DND-41 (cell line): ENCODE measurements at regions not wholly inside any gene's neighbourhood (a gene's known extent, or its start where the extent isn't known, plus 50 kb on each side); places are given as distances from the start of the nearest gene placed in this dataset.

Experiments used
- ATAC-seq: fragments of 200-7000 bp; cut with Tn5 transposase; 3 replicates; pipeline ENCODE4 v1.9.1; 2021; ENCODE audit warnings: low read depth; ENCODE audit not compliant: insufficient read depth
- DNase-seq: peaks from one replicate; pipeline ENCODE4 v3.0.0-alpha.2; 2020
- H2AFZ ChIP-seq: 2 replicates; pipeline ENCODE4 v1.6.0; 2012; ENCODE audit warnings: low read depth, low read length
- H3K27ac ChIP-seq: 2 replicates; pipeline ENCODE4 v1.5.1; 2012; ENCODE audit warnings: low read length, inconsistent platforms
- H3K27me3 ChIP-seq: fragments of 200-600 bp; sonication (generic); 2 replicates; pipeline ENCODE4 v1.6.0; 2012; ENCODE audit warnings: low read length, mild to moderate bottlenecking, inconsistent platforms; ENCODE audit not compliant: insufficient read depth, poor library complexity
- H3K36me3 ChIP-seq: 2 replicates; pipeline ENCODE4 v1.5.1; 2012; ENCODE audit warnings: low read length, inconsistent platforms; ENCODE audit not compliant: insufficient read depth
- H3K4me1 ChIP-seq: 2 replicates; pipeline ENCODE4 v1.5.1; 2012; ENCODE audit warnings: mild to moderate bottlenecking, low read length; ENCODE audit not compliant: insufficient read depth
- H3K4me2 ChIP-seq: 2 replicates; pipeline ENCODE4 v1.6.0; 2012; ENCODE audit warnings: mild to moderate bottlenecking, moderate library complexity, low read length, inconsistent platforms; ENCODE audit not compliant: insufficient read depth
- H3K4me3 ChIP-seq, 2 experiments: fragments of 200-600 bp in 1 of 2; shearing (Covaris generic) in 1 of 2; 2 replicates each; pipeline ENCODE4 v1.5.1; 2012 to 2016; ENCODE audit warnings: inconsistent platforms in 2 of 2, low read length in 2 of 2, mild to moderate bottlenecking in 2 of 2, low read depth in 1 of 2, moderate library complexity in 1 of 2
- H3K79me2 ChIP-seq: 2 replicates; pipeline ENCODE4 v1.6.0; 2012; ENCODE audit warnings: low read length, inconsistent platforms; ENCODE audit not compliant: insufficient read depth
- H3K9ac ChIP-seq: 2 replicates; pipeline ENCODE4 v1.6.0; 2012; ENCODE audit warnings: low read depth, mild to moderate bottlenecking, inconsistent platforms, low read length, moderate library complexity
- H3K9me3 ChIP-seq: 2 replicates; pipeline ENCODE4 v1.5.1; 2012; ENCODE audit warnings: low read length, moderate library complexity, mild to moderate bottlenecking, inconsistent platforms; ENCODE audit not compliant: insufficient read depth, severe bottlenecking
- H4K20me1 ChIP-seq: 2 replicates; pipeline ENCODE4 v1.6.0; 2012; ENCODE audit warnings: low read length; ENCODE audit not compliant: insufficient read depth
- CTCF ChIP-seq: IDR thresholded peaks from 2 replicates; pipeline ENCODE4 v1.5.1; 2012; ENCODE audit warnings: borderline replicate concordance, low read length, moderate library complexity, mild to moderate bottlenecking; ENCODE audit not compliant: poor library complexity, severe bottlenecking; ENCODE audit errors: extremely low read depth
- EZH2 ChIP-seq: IDR thresholded peaks from 3 replicates; pipeline ENCODE4 v1.6.1; 2012; ENCODE audit warnings: borderline replicate concordance, low read depth, mild to moderate bottlenecking, moderate library complexity, low read length, inconsistent platforms; ENCODE audit not compliant: severe bottlenecking

- no peaks in the 10 kb centered on the region for H3K36me3 ChIP-seq
- TF ChIP-seq EZH2 (no peak), CTCF (no peak)
- no peak overlapping the region for H3K27ac ChIP-seq
- ATAC-seq (no peak), DNase-seq (no peak)
- H3K9me3 ChIP-seq = no peaks in the 10 kb centered on the region
- no peak overlapping the region for H3K4me2 ChIP-seq
- no peaks in the 10 kb centered on the region for H3K79me2 ChIP-seq
- H3K9ac ChIP-seq = no peak overlapping the region
- no peak overlapping the region for H3K4me3 ChIP-seq
- no peak overlapping the region for H2AFZ ChIP-seq
- H3K4me1 ChIP-seq = no peaks in the 10 kb centered on the region
- H4K20me1 ChIP-seq = no peaks in the 10 kb centered on the region
- H3K27me3 ChIP-seq = peaks cover 6% of the 10 kb centered on the region
These were observed 224.2 kb upstream of the CHRNA7 start for GRCh38 chr15:31806106-31806505.

- ATAC-seq (no peak), DNase-seq (no peak)
- H3K27ac ChIP-seq = no peak overlapping the region
- no peaks in the 10 kb centered on the region for H3K4me1 ChIP-seq
- H3K36me3 ChIP-seq = no peaks in the 10 kb centered on the region
- H3K27me3 ChIP-seq = no peaks in the 10 kb centered on the region
- no peaks in the 10 kb centered on the region for H3K9me3 ChIP-seq
- H4K20me1 ChIP-seq = no peaks in the 10 kb centered on the region
- H3K4me3 ChIP-seq = no peak overlapping the region
- no peak overlapping the region for H2AFZ ChIP-seq
- H3K79me2 ChIP-seq = no peaks in the 10 kb centered on the region
- TF ChIP-seq CTCF (no peak), EZH2 (no peak)
- H3K4me2 ChIP-seq = no peak overlapping the region
- no peak overlapping the region for H3K9ac ChIP-seq
These were observed 218.7 kb upstream of the CHRNA7 start for GRCh38 chr15:31811641-31812040.

GRCh38 chr15:31814082-31814481 lies 216.2 kb upstream of the CHRNA7 start:
- H3K9ac ChIP-seq = no peak overlapping the region
- H3K9me3 ChIP-seq = no peaks in the 10 kb centered on the region
- no peak overlapping the region for H2AFZ ChIP-seq
- H3K4me3 ChIP-seq = no peak overlapping the region
- no peaks in the 10 kb centered on the region for H3K4me1 ChIP-seq
- no peak for ATAC-seq
- no peaks in the 10 kb centered on the region for H4K20me1 ChIP-seq
- no peak overlapping the region for H3K27ac ChIP-seq
- H3K27me3 ChIP-seq = no peaks in the 10 kb centered on the region
- TF ChIP-seq EZH2 = no peak
- TF ChIP-seq CTCF = no peak
- H3K79me2 ChIP-seq = no peaks in the 10 kb centered on the region
- no peak for DNase-seq
- no peak overlapping the region for H3K4me2 ChIP-seq
- no peaks in the 10 kb centered on the region for H3K36me3 ChIP-seq

- no peaks in the 10 kb centered on the region for H3K9me3 ChIP-seq
- H3K4me2 ChIP-seq = no peak overlapping the region
- H2AFZ ChIP-seq = no peak overlapping the region
- no peak overlapping the region for H3K27ac ChIP-seq
- no peaks in the 10 kb centered on the region for H3K4me1 ChIP-seq
- no peaks in the 10 kb centered on the region for H3K36me3 ChIP-seq
- no peaks in the 10 kb centered on the region for H3K79me2 ChIP-seq
- H3K27me3 ChIP-seq = peaks cover 2% of the 10 kb centered on the region
- H3K9ac ChIP-seq = no peak overlapping the region
- DNase-seq = no peak
- no peak for ATAC-seq
- TF ChIP-seq CTCF = no peak
- TF ChIP-seq EZH2 = no peak
- no peak overlapping the region for H3K4me3 ChIP-seq
- no peaks in the 10 kb centered on the region for H4K20me1 ChIP-seq
These were observed 214.7 kb upstream of the CHRNA7 start for GRCh38 chr15:31815411-31816155.
